ENCODE measurements at regions not wholly inside any gene's neighbourhood (a gene's known extent, or its start where the extent isn't known, plus 50 kb on each side); places are given as distances from the start of the nearest gene placed in this dataset.

DNA sequence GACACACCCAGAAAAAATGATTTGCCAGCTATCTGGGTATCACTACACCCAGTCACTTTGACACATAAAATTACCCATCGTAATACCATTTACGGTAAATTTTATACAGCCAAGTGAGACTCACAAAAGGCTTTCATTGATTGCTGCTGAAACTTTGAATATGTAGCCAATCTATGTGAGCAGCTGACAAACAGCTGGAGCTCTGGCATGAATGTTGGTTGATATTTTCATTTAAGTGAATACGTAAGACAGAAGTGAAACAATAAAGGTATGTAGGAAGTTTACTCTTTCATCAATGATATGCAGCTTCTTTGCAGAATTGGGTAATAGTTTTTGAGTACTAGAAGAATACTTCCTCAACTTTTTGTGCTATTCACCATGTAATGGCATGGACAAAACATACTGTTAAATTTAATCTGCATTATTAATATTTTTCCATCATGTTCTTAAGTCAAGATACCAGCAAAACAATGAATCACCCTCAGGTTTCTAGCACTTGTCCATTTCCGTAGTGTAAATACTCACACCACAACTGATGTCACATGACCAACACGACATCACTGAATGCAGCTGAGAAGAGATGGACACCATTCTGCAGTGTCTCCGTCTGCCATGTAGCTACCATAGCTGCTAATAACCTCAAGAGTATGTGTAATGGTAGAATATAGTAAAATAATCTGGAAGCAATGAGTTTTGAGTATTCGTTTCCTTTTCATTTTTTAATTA, 205.9 kb upstream of the HES1 start:
- no peak for TF ChIP-seq POLR2A (IDR thresholded peaks at IDR 0.05)
- TF ChIP-seq, protein P1, sequence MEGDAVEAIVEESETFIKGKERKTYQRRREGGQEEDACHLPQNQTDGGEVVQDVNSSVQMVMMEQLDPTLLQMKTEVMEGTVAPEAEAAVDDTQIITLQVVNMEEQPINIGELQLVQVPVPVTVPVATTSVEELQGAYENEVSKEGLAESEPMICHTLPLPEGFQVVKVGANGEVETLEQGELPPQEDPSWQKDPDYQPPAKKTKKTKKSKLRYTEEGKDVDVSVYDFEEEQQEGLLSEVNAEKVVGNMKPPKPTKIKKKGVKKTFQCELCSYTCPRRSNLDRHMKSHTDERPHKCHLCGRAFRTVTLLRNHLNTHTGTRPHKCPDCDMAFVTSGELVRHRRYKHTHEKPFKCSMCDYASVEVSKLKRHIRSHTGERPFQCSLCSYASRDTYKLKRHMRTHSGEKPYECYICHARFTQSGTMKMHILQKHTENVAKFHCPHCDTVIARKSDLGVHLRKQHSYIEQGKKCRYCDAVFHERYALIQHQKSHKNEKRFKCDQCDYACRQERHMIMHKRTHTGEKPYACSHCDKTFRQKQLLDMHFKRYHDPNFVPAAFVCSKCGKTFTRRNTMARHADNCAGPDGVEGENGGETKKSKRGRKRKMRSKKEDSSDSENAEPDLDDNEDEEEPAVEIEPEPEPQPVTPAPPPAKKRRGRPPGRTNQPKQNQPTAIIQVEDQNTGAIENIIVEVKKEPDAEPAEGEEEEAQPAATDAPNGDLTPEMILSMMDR (IDR thresholded peaks at IDR 0.05) = no peak
